ENCODE measurements at regions not wholly inside any gene's neighbourhood (a gene's known extent, or its start where the extent isn't known, plus 50 kb on each side); places are given as distances from the start of the nearest gene placed in this dataset.
A peak's percentile ranks its signal among the peaks of the same experiment; 100 is the strongest.
"Not testable (repeated sequence)": the region's sequence is repeated elsewhere in the genome, so short reads cannot be mapped to it uniquely, and the experiment has no call there.

DNA sequence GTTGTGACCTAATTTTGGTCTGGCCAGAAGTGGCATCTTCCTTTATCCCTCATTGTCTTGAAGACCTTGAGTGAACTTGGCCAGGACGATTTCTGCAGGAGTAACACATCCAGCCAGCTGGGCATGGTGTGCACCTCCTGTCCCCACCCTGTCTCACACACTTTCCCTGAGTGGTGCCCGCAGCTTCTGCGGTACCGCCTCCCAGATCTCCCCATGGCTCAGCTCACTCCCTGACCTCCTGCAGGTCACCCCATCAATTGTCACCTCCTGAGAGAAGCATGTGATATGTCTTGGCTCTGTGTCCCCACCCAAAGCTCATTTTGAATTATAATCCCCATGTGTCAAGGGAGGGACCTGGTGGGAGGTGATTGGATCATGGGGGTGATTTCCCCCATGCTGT is 50.2 kb upstream of the TP53I11 start:
- no peak for DNase-seq

DNA sequence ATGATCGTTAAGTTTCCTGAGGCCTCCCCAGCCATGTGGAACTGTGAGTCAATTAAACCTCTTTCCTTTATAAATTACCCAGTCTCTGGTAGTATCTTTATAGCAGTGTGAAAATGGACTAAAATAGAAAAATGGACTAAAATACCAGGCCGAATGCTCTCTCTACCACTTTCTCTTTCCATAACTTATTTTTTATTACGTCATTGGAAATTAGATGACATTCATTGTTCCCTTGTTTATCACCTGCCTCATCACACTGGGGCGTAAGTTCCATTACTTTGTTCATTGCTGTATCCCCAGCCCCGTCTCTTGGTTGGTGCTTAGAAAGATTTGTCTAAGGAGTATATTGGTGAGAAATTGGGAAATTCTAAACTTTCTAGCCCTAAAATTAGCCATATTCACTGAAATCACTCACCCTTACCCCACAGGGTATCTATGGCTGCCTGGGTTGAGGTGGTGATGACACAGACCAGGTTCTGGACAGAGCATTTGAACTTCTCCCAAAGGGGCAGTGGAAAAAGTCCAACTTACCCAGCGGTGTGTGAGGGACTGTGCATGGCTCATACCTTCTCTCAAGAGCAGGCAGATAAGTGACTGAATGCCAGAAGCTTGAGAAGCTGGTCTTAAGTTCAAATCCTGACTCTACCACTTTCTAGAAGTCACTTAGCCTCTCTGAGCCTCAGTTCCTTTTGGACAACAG is 50.9 kb upstream of the TP53I11 start:
- no peak for DNase-seq

DNA sequence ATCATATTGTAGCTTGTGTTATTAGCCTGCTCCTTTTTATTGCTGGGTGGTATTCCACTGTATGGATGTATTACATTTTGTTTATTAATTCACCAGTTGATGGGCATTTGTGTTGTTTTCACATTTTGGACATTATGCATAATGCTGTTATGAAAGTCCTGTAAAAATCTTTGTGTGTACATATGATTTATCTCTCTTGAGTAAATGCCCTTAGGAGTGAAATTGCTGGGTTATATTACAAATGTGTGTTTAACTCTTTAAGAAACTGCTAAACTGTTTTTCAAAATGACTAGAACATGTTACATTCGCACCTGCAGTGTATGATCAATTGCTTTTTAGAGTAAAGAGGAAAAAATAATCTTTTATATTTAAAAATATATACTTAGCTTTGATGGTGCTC is 54.4 kb upstream of the TP53I11 start:
- DNase-seq: no peak

DNA sequence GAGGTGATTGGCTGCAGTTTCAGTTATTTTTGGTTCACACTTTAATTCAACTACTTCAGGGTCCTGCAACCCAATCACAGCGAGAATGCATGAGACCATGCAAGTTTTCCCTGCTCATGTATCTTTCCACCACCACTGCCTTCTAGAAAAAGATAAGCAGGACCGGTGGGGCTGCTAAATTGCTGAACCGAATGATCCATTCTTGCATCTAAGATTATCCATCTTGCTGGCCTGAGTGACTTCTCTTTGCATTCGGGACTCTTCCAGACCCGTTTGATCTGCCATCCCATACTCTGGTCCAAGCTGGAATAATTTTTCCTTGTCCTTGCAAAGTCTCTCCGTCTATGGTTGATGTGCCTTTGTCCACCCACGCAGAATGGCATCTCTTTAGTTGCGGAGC is 56.3 kb upstream of the TP53I11 start:
- no peak for DNase-seq

DNA sequence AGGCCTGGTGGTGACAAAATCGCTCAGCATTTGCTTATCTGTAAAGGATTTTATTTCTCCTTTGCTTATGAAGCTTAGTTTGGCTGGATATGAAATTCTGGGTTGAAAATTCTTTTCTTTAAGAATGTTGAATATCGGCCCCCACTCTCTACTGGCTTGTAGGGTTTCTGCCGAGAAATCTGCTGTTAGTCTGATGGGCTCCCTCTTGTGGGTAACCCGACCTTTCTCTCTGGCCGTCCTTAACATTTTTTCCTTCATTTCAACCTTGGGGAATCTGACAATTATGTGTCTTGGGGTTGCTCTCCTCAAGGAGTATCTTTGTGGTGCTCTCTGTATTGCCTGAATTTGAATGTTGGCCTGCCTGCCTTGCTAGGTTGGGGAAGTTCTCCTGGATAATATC is 65.3 kb upstream of the TP53I11 start:
- DNase-seq: not testable (repeated sequence)

DNA sequence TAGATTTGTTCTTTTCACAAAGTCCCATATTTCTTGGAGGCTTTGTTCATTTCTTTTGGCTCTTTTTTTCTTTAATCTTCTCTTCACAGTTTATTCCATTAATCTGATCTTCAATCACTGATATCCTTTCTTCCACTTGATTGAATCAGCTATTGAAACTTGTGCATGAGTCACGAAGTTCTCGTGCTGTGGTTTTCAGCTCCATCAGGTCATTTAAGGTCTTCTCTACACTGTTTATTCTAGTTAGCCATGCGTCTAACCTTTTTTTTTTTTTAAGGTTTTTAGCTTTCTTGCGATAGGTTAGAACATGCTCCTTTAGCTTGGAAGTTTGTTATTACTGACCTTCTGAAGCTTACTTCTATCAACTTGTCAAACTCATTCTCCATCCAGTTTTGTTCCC is 65.8 kb upstream of the TP53I11 start:
- DNase-seq: not testable (repeated sequence)

DNA sequence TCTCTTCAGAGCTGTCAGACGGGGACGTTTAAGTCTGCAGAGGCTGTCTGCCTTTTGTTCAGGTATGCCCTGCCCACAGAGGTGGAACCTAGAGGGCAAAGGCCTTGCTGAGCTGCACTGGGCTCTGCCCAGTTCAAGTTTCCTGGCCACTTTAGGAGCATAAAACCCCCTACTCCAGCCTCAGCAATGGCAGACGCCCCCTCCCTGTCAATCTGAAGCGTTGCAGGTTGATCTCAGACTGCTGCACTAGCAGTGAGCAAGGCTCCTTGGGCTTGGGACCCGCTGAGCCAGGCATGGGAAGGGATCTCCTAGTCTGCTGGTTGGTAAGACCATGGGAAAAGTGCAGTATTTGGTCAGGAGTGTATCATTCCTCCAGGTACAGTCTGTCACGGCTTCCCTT is 66.6 kb upstream of the TP53I11 start:
- DNase-seq: no peak

DNA sequence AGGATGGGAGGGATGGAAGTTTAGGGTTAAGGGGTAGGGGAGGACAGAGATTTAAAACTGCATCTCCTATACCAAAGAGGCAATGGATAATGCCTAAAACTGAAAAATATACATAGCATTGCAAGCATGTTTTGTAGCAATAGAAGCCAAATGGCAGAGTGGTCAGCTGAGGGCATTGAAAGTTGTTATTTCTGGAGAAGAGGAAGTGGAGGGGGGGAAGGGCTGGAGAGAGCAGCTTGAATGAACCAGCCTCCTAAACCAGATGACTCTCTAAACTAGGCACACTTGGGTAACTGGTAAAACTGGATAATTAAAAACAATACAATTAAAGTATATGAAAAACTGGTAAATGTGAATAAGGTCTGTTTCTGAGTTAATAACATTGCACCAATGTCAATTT is 70.3 kb upstream of the TP53I11 start:
- DNase-seq: no peak

DNA sequence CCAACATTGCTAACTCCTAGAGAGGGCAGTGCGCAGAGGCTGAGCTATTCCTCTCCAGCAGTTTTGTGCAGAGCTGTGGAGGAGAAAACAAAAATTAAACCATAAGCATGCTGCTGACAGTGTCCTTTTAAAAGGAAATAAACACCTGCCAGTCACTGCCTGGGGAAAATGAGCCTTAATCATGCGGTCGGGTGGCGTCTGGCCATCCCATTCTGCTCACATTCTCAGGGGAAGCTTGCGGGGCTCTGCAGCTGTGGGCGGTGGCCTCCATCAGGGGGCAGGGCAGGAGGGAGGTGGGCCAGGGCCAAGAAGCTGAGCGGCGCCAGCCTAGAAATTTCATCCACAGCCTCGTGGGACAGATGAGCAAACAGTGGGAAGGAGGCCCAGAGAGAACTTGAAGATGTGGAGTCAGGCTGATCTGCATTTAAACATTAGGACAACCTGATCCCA is 71.0 kb upstream of the TP53I11 start:
- no peak for DNase-seq

DNA sequence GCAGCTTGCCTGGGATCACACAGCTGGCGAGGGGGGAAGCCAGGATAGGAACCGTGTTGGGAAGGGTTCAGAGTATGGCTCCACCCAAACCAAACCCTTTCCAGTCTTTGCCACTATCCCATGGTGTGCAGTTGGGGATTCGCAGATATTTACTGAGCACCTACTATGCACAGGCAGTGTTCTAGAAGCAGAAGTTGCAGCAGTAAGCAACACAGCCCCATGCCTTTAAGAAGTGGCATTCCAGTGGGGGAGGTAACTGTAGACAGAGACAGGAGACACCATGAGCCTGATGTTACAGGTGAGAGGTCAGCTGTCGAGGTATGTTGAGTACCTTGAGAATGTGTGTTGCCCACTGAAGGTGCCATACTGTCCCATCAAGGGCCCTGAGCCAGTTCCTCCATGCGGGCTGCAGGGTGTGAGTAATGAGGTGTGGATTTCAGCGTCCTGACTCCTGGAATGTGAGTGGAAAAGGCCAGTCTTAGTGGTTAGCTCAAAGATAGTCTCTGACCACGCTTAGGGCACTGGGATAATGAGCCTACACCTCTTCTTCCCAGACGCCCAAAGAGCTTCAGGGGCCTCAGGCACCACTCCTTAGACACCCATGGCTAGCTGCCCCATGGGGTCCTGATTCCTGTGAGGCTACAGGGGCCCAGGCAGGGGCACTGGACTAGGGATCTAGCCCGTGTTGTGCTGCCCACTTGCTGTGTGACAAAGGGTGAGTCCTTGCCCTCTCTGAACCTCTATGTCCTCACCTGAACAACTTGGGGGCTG is 71.8 kb upstream of the TP53I11 start:
- DNase-seq: no peak

DNA sequence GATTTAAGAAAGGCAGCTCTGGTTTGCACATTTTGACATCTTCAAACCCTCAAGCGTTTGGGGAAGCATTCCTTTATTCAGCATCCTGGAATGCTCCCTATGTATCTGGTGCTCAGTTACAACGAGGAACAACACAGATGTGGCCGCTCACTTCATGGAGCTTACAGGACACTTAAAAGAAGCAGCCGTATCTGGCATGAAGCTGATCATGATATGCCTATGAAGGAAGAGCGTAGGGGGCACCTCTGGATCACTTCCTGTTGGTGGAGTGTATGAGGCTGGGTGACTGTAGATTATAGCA is 72.3 kb upstream of the TP53I11 start:
- DNase-seq: no peak

DNA sequence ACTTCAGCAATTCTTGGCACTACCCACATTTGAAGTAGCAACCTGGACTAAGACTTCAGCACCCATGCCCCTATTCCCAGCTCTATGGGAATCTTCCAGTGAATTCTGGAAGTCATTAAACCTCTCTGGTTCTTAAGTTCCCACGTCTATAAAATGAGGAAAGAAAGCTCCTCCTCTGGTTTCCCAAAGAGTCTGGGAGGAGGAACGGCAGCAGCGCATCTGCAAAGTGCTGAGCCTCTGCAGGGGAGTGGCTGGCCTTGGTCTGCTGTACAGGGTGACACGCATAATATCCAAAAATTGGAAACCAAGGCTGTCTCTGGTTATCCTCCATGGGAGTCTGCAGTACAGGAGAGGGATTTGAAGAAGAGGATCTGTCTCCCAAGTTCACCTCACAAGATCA is 73.6 kb upstream of the TP53I11 start:
- no peak for DNase-seq

DNA sequence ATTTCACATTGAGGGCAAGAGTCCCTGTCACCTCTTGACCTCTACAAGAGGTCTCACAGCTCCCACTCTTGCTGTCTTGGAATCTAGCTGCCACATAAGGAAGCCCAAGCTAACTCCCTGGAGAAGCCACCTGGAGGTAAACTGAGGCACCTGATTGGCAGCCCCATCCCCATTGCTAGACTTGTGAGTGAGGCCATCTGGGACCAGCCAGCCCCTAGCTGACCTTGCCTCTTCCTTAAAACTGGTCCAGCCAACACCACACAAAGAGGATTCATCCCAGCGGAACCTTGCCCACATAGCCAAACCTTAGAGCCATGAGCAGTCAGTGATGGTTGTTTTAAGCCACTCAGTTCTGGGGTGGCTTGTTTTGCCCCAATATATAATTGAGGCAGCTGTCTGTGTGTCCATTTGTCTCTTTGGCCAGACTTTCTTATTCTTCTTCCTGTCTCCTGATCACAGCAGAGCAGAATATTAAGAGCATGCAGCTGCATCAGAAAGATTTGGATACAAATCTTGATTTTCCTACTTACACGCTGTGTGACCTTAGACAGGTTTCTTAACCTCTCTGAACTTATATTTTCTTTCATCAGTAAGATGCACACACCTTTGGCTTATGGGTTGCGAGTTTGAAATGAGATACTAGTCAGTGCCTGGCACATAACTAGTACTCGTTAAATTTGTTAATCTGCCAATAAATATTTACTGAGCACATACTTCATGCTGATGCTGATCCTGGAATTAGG is 74.3 kb upstream of the TP53I11 start:
- no peak for DNase-seq

DNA sequence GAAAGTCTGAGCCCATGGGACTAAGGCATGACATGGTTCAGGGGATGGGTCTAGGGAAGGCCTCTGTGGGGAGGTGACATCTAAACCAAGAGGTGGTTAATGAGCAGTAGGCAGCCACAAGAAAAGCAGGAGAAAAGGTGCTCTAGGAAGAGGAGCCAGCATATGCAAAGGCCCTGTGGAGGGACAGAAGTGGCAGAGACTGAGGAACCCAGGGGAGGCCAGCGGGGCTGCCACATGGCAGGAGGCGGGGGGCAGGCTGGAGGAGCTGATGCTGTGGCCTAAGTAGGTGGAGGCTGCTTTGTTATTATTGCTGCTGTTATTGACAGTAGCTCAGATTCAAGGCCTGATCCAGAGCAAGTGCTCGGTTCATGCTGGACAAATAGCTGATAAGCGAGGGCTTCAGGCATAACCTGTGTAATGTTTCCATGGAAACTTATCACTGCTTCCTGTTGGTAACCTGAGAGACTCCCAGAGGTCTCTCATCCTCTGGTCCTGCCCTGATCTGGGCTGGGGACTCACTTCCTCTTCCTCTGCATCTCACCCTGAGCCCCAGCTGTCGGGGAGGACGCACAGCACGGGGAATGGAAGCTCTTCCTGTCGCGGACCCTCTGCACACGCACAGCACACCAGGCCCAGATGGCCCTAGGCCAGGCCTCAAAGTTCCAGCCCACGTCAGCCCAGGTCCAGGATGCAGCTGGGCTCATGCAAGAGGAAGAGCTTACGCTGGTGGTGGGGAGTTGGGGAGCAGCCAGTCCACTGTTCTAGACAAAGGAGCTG is 75.2 kb upstream of the TP53I11 start:
- DNase-seq: peak; percentile 87

DNA sequence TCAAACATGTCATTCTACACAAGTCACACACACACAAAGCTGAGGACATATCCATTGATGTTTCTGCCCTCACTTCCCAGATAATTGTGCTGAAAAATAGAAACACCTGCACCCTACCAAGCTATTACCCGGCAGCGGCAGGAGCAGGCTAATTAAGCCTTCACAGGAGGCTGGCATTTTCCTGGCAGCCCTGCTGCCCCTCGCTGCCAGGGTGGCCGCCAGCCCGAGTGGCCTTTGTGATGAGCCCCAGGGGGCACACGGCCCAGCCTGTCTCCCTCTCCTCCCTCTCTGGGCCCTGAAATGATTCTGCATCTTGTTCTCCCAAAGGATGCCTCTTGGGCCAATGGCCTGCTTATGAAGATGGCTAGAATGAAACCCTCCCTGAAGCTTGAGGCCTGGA is 76.2 kb upstream of the TP53I11 start:
- DNase-seq: peak; percentile 95

DNA sequence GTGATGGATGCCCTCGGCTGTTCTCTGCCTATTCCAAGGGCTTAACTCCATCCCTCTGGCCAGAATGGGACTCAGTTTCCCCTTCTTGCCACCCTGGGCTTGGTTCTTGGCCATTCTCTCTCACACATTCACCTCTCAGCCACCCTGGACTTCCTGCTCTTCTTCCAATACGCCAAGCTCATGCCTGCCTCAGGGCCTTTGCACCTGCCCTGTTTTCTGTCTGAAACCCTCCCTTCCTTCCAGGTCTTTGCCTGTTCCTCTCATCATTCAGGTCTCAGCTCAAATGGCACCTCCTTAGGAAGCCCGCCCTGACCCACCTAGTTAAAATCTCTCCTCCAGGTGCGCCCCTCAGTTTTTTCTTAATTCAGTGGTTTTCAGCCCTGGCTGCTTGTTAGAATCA is 76.6 kb upstream of the TP53I11 start:
- DNase-seq: no peak

DNA sequence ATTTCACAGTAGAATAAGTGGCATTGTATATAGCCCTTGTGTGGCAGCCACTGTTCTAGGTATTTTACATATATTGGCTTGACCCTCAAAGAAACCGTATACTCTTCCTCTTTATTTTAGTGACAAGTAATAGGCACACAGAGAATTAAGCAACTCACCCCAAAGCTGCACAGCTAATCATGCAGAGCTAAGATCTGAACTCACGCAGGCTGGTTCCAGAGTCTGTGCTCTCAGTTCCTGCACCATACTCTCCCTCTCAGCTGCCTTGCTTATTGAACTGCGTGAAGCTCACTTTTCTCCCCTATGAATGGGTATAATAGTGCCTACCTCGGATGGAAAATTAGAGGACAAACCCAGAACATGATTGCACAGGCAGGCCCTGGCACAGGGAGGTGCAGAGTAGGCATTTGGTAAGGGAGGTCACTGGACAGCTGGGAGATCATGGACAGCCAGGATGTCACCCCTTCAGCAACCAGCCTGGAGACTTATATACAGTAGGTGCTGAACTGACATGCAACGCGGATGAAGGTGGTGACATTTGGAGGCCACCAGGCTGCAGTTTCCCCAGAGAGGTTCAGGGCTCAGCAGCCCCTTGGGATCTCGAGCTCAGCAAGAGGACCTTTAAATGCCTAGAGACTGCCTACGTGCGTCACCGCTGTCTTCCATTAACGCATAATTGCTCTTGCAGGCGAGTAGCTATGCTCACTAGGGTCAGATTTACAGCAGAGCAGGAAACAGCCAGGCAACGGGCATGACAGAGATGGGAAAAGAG is 78.4 kb upstream of the TP53I11 start:
- no peak for DNase-seq

DNA sequence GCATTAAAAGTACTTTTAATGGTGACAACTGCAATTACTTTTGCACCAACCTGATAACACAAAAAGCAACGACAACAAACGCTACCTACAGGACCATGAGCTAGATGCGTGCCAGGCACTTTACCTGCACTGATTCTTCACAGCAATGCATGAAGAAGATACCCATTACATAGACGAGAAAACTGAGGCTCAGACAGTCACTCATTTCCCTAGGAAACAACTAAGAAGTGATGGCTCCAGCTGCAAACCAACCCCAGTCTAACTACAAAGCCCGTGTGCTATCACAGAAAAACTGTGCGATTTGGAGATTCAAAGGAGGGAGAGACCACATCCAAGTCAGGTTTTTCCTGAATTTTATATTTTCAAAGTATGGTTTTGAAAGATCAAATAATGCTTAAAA is 80.1 kb upstream of the TP53I11 start:
- DNase-seq: no peak

DNA sequence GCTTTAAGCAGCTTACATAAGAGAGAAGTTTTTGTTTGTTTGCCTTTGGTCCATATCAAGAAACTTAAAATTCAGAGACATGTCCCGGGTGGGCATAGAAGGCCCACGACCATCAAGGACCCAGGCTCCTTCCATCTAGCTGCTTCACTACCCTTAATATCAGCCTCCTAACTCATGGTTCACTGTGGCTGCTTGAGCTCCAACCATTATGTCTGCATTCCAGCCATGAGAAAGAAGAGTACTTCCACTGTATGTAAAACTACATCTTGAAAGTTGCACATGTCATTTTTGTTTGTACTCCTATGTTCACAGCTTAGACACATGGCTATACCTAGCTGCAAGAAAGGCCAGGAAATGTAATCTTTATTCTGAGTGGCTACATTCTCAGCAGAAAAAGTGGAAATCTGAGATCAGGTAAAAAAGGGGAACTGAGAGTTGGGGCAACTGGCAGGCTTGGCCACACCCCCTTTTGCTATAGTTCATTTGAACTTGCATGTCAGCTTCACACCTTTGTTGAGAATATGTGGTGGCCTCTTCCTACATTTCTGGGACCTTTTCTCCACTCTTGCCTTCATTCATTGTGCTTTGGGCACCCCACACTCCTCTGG is 81.3 kb upstream of the TP53I11 start:
- DNase-seq: no peak

DNA sequence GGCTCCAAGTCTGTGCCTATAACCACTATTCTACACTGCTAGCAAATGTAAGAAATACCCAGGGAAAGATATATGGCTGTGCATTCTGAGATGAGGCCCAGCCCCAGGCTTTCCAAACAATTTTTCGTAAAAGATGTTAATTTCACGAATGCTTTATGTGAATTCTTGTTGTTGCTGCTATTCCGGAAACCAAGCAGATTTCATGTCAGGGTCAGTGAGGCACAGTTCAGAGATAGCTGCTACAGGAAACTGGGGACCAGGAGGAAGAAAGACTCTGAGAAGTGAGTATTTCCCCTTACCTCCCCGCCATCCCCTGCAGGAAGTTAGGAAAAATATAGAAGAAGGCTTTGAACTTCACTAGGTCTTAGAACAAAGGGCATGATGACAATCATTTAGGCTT is 84.7 kb upstream of the TP53I11 start:
- no peak for DNase-seq

DNA sequence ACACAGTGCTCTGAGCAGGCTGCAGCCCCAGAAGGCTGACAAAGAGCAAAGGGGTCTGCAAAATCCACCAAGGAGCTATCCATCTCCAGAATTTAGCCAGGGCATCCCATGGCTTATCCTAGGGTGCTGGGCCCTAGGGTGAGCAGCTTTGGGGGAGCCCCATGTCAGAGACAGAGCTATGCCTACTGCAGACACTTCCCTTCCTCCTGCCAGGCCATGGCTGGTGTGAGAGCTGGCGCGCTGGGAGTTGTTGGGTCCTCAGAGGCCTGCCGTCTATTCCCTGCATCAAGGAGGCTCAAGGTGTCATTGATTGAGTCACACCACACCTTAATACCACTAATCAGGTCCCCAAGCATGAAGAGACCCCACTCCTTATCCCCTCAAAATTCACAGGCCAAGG is 85.3 kb upstream of the TP53I11 start:
- DNase-seq: no peak

DNA sequence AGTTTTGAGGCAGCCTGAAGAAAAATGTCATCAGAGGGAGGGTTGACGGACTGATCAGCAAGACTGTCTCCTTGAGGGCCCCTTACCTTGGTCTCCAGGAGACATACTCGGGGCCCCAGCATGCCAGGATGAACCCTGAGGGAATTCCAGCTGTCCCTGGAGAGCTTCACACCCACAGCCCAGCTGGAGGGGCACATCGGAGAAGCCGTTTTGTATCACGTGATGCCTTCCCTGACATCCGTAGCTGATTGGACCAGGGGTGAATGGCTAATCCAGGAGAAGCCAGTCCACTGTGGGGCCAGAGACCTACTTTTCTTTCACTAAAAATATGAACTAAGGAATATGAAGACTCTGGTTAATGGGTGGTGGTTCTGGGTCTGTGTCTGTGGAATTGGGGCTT is 86.0 kb upstream of the TP53I11 start:
- DNase-seq: no peak

All from NCI-H2081 treated with DMSO at 0.1 percent for 48 hours (cell line).